Nephron progenitor cell (in vitro differentiated cells): ENCODE measurements at regions not wholly inside any gene's neighbourhood (a gene's known extent, or its start where the extent isn't known, plus 50 kb on each side); places are given as distances from the start of the nearest gene placed in this dataset.
A peak's percentile ranks its signal among the peaks of the same experiment; 100 is the strongest.
"Not testable (repeated sequence)": the region's sequence is repeated elsewhere in the genome, so short reads cannot be mapped to it uniquely, and the experiment has no call there.

Experiments
- DNase-seq: peaks from one replicate; pipeline ENCODE4 v3.0.0; 2021
- H3K27ac Mint-ChIP-seq: 2 replicates; pipeline ENCODE4 v1.8.0; 2021; ENCODE audit warnings: mild to moderate bottlenecking, moderate library complexity, mixed read lengths
- H3K27me3 Mint-ChIP-seq: 2 replicates; pipeline ENCODE4 v1.8.0; 2021; ENCODE audit warnings: mild to moderate bottlenecking, low read depth, mixed read lengths; ENCODE audit not compliant: poor library complexity
- H3K36me3 Mint-ChIP-seq: 2 replicates; pipeline ENCODE4 v1.8.0; 2021; ENCODE audit warnings: low read depth, mixed read lengths
- H3K4me1 Mint-ChIP-seq: 2 replicates; pipeline ENCODE4 v1.8.0; 2021; ENCODE audit warnings: mixed read lengths
- H3K4me3 Mint-ChIP-seq: 2 replicates; pipeline ENCODE4 v1.8.0; 2021; ENCODE audit warnings: mild to moderate bottlenecking, moderate library complexity, mixed read lengths
- H3K9me3 Mint-ChIP-seq: 2 replicates; pipeline ENCODE4 v1.8.0; 2021; ENCODE audit warnings: mild to moderate bottlenecking, moderate library complexity, mixed read lengths
- TF ChIP-seq, protein P1 (sequence below): fragments of 200-600 bp; sonication (generic); IDR thresholded peaks from 2 replicates; pipeline ENCODE4 v1.5.0; 2021; ENCODE audit warnings: antibody characterized with exemption

DNA sequence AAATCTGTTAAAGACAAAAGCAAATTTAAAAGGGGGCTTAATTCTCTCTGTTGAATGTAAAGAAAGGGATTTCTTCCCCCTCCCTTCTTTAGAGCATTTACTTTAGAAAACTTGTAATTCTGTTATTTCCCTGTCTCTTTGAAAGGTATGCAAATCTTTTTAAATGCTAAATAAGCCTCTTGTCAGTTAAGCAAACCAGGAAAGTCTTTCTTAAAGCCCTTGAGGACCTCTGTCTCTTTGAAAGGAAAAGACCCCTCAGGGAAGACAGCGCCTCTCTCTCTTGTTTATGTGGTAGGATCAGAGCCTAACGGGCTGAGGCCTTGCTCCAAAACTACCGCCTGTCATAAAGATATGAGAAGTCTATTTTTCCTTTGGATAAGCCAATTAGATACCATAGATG lies 139.9 kb upstream of the CDH7 start:
- no peak overlapping the region for H3K4me3 Mint-ChIP-seq
- TF ChIP-seq, protein P1, sequence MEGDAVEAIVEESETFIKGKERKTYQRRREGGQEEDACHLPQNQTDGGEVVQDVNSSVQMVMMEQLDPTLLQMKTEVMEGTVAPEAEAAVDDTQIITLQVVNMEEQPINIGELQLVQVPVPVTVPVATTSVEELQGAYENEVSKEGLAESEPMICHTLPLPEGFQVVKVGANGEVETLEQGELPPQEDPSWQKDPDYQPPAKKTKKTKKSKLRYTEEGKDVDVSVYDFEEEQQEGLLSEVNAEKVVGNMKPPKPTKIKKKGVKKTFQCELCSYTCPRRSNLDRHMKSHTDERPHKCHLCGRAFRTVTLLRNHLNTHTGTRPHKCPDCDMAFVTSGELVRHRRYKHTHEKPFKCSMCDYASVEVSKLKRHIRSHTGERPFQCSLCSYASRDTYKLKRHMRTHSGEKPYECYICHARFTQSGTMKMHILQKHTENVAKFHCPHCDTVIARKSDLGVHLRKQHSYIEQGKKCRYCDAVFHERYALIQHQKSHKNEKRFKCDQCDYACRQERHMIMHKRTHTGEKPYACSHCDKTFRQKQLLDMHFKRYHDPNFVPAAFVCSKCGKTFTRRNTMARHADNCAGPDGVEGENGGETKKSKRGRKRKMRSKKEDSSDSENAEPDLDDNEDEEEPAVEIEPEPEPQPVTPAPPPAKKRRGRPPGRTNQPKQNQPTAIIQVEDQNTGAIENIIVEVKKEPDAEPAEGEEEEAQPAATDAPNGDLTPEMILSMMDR: no peak
- peaks cover 16% of the 10 kb centered on the region for H3K4me1 Mint-ChIP-seq
- no peaks in the 10 kb centered on the region for H3K27me3 Mint-ChIP-seq
- peaks cover 3% of the 10 kb centered on the region for H3K36me3 Mint-ChIP-seq
- DNase-seq: no peak
- H3K27ac Mint-ChIP-seq: peak overlapping the region; percentile 66
- peaks cover 10% of the 10 kb centered on the region for H3K9me3 Mint-ChIP-seq

DNA sequence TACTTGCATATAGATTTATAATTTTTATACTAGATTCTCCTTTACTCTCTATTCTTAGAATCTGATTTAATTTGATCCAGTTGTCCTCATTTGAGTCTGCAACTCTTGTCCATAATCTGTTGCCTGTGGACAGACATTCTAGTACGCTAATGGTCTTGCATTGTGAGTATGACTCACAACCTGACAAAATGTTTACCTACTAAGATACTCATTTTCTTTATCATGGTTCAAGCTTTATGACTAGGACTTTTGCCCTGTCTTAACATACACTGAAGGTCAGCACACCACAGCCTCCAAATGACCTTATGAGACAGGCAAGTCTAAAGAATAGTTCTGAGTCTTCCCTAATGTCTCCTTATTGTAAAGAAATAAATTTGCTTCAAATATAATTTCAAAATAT lies 142.3 kb upstream of the CDH7 start:
- Mint-ChIP-seq H3K9me3 (peaks cover 13% of the 10 kb centered on the region), H3K27me3 (no peaks in the 10 kb centered on the region), H3K4me3 (no peak overlapping the region), H3K36me3 (peaks cover 4% of the 10 kb centered on the region), H3K27ac (no peak overlapping the region), H3K4me1 (peaks cover 16% of the 10 kb centered on the region)
- TF ChIP-seq, protein P1: no peak
- DNase-seq: no peak

DNA sequence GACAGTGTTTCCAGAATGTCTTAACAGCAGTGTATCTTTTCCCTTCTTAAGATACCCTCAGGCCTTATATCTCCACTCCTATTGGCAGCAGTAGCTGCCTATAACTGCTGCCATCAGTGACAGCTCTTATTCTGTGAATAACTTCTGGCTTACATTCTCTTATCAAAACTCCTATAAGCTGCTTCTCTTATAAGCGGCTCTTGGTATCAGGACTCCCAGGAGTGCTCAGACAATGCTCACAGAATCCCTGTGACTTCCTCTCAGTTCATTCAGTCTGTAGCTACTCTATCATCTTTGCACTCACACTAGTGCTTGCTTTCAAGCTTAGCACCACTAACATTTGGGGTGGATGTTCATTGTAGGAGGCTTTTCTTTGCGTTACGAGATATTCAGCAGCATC lies 143.7 kb upstream of the CDH7 start:
- no peak for DNase-seq
- peaks cover 16% of the 10 kb centered on the region for H3K4me1 Mint-ChIP-seq

DNA sequence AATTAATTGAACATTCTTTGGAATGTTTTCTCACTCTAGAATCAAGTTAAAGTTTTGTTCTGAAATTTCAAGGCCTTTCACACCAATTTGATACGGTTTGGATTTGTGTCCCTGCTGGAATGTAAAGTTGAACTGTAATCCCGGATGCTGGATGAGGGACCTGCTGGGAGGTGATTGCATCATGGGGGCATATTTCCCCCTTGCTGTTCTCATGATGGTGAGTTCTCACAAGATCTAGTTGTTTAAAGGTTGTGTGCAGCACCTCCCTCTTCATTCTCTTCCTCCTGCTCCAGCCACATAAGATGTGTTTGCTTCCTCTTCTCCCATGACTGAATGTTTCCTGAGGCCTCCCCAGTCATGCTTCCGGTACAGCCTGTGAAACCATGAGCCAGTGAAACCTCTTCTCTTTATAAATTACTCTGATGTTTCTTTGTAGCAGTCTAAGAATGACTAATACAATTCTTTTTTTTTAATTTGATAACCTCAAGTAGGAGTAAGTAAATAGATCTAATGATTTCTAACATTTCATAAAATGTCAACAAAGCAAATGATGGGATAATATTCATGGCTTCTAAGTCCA lies 144.2 kb upstream of the CDH7 start:
- Mint-ChIP-seq H3K27me3 (no peaks in the 10 kb centered on the region), H3K27ac (peak overlapping the region; percentile 34)
- no peak for DNase-seq

More for the DNA sequence above, 143.7 kb upstream of the CDH7 start:
- peaks cover 13% of the 10 kb centered on the region for H3K9me3 Mint-ChIP-seq
- no peak overlapping the region for H3K4me3 Mint-ChIP-seq
- peaks cover 4% of the 10 kb centered on the region for H3K36me3 Mint-ChIP-seq
- TF ChIP-seq, protein P1: no peak
- H3K27ac Mint-ChIP-seq: peak overlapping the region; percentile 34
- H3K27me3 Mint-ChIP-seq: no peaks in the 10 kb centered on the region

DNA sequence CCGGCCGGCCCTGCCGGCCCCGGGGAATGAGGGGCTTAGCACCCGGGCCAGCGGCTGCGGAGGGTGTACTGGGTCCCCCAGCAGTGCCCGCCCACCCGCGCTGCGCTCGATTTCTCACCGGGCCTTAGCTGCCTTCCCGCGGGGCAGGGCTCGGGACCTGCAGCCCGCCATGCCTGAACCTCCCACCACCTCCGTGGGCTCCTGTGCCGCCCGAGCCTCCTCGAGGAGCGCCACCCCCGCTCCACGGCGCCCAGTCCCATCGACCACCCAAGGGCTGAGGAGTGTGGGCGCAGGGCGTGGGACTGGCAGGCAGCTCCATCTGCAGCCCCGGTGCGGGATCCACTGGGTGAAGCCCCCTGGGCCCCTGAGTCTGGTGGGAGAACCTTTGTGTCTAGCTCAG lies 145.5 kb upstream of the CDH7 start:
- not testable (repeated sequence) for H3K27me3 Mint-ChIP-seq, DNase-seq, H3K36me3 Mint-ChIP-seq, H3K4me1 Mint-ChIP-seq, H3K27ac Mint-ChIP-seq, H3K4me3 Mint-ChIP-seq
- peaks cover 13% of the 10 kb centered on the region for H3K9me3 Mint-ChIP-seq

More for the DNA sequence above, 144.2 kb upstream of the CDH7 start:
- Mint-ChIP-seq H3K9me3 (peaks cover 13% of the 10 kb centered on the region), H3K36me3 (peaks cover 4% of the 10 kb centered on the region), H3K4me1 (peaks cover 14% of the 10 kb centered on the region), H3K4me3 (no peak overlapping the region)
- TF ChIP-seq, protein P1: no peak

DNA sequence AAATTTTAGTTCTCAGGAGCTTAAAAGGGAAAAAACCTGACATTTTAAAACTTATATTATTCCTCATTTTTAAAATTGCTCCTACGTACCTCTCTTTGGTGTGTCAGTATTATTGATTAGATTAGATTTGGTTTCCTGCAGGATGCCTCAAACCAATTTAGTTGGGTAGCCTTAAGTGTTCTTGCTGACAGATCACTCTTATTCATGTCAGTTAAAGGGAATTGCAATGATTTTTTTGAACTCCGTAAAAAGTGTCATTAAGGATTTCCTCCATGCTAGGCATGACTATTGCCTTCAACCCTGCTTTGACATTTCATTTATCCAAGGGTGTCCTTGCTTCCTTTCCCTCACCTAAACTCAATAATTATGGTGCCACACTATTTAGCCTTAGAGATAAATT lies 149.0 kb upstream of the CDH7 start:
- TF ChIP-seq, protein P1: no peak
- Mint-ChIP-seq H3K27me3 (no peaks in the 10 kb centered on the region), H3K4me1 (no peaks in the 10 kb centered on the region), H3K9me3 (peaks cover 8% of the 10 kb centered on the region), H3K27ac (no peak overlapping the region), H3K4me3 (no peak overlapping the region), H3K36me3 (peaks cover 4% of the 10 kb centered on the region)
- no peak for DNase-seq
